Testis (tissue), 2 donors: ENCODE measurements at regions not wholly inside any gene's neighbourhood (a gene's known extent, or its start where the extent isn't known, plus 50 kb on each side); places are given as distances from the start of the nearest gene placed in this dataset.

ENCODE experiments used
- CTCF ChIP-seq, 3 experiments: fragments of 450-650 bp in 2 of 3; fragments of 200-600 bp in 1 of 3; sonication (generic) in 1 of 3; IDR thresholded peaks; one replicate each; pipeline ENCODE4 v1.5.1; 2016 to 2019; ENCODE audit warnings: antibody characterized with exemption in 3 of 3, mild to moderate bottlenecking in 2 of 3, moderate library complexity in 1 of 3
- POLR2A ChIP-seq: fragments of 450-650 bp; IDR thresholded peaks from one replicate; pipeline ENCODE4 v1.6.1; 2017; ENCODE audit warnings: antibody characterized with exemption, mild to moderate bottlenecking, moderate library complexity

- TF ChIP-seq CTCF (IDR thresholded peaks at IDR 0.05), result no peak
- no peak for TF ChIP-seq POLR2A
These were observed 173.2 kb downstream of the CYLD start for GRCh38 chr16:50915120-50915519.
